HEK293 (cell line): ENCODE measurements at regions not wholly inside any gene's neighbourhood (a gene's known extent, or its start where the extent isn't known, plus 50 kb on each side); places are given as distances from the start of the nearest gene placed in this dataset.

ENCODE experiments used
- CTCF ChIA-PET: fragments of 350-600 bp; formaldehyde crosslinking; extraction: SDS; loops from one replicate; lab custom pipeline; 2021; ENCODE audit warnings: antibody characterized with exemption; lab: Yijun Ruan, JAX
- POLR2A ChIA-PET: fragments of 300-600 bp; formaldehyde crosslinking; extraction: SDS; loops from one replicate; lab custom pipeline; 2020; ENCODE audit warnings: antibody characterized with exemption, inconsistent platforms; lab: Yijun Ruan, JAX
- H3K27ac ChIP-seq: fragments of 200-500 bp; sonication (Bioruptor generic); 2 replicates; pipeline ENCODE4 v1.5.1; 2014; ENCODE audit warnings: low read depth, low read length, control low read depth, inconsistent platforms; ENCODE audit errors: extremely low read depth
- H3K36me3 ChIP-seq, 2 experiments: fragments of 200-500 bp in 1 of 2; sonication (Bioruptor generic) in 1 of 2; 1 replicate in 1 of 2; 2 replicates in 1 of 2; pipeline ENCODE4 v1.5.1; 2014 to 2017; ENCODE audit warnings: inconsistent platforms in 2 of 2, low read length in 2 of 2; ENCODE audit not compliant: control insufficient read depth in 2 of 2, insufficient read depth in 1 of 2
- H3K4me1 ChIP-seq: fragments of 200-500 bp; sonication (Bioruptor generic); 2 replicates; pipeline ENCODE4 v1.5.1; 2014; ENCODE audit warnings: mild to moderate bottlenecking, low read length, inconsistent platforms; ENCODE audit not compliant: control insufficient read depth, insufficient read depth
- H3K4me3 ChIP-seq: 2 replicates; pipeline ENCODE4 v1.5.1; 2011; ENCODE audit warnings: low read depth, mild to moderate bottlenecking, control low read depth, low read length, moderate library complexity
- H3K9me3 ChIP-seq: fragments of 200-500 bp; sonication (Bioruptor generic); 2 replicates; pipeline ENCODE4 v1.5.1; 2014; ENCODE audit warnings: low read depth, low read length, inconsistent platforms; ENCODE audit not compliant: control insufficient read depth, insufficient read depth
- AEBP2 ChIP-seq: fragments of 450-650 bp; formaldehyde crosslinking; IDR thresholded peaks from 2 replicates; pipeline ENCODE4 v1.5.1; 2016; ENCODE audit warnings: missing biosample characterization, missing genetic modification characterization, borderline replicate concordance
- BCL11A ChIP-seq: fragments of 450-650 bp; formaldehyde crosslinking; IDR thresholded peaks from 2 replicates; pipeline ENCODE4 v1.5.1; 2016; ENCODE audit warnings: low read depth, missing biosample characterization, missing genetic modification characterization
- BCL6B ChIP-seq: fragments of 450-650 bp; formaldehyde crosslinking; IDR thresholded peaks from 2 replicates; pipeline ENCODE4 v1.5.1; 2017; ENCODE audit warnings: missing biosample characterization, missing genetic modification characterization
- PBX3 ChIP-seq: sonication (generic); formaldehyde crosslinking; IDR thresholded peaks from 2 replicates; pipeline ENCODE4 v1.8.1; 2022; ENCODE audit warnings: mild to moderate bottlenecking, moderate library complexity, missing genetic modification reagents
- REPIN1 ChIP-seq: fragments of 450-650 bp; formaldehyde crosslinking; IDR thresholded peaks from 2 replicates; pipeline ENCODE4 v1.5.1; 2017; ENCODE audit warnings: missing biosample characterization, missing genetic modification characterization, low read depth
- ZBTB11 ChIP-seq: fragments of 450-650 bp; formaldehyde crosslinking; conservative IDR thresholded peaks from 2 replicates; pipeline ENCODE4 v1.5.1; 2016; ENCODE audit warnings: low read depth, missing biosample characterization, missing genetic modification characterization
- ZBTB49 ChIP-seq: fragments of 450-650 bp; formaldehyde crosslinking; IDR thresholded peaks from 2 replicates; pipeline ENCODE4 v1.5.1; 2016; ENCODE audit warnings: missing biosample characterization, missing genetic modification characterization, low read depth
- ZFHX2 ChIP-seq: fragments of 450-650 bp; formaldehyde crosslinking; conservative IDR thresholded peaks from 2 replicates; pipeline ENCODE4 v1.5.1; 2016; ENCODE audit warnings: missing biosample characterization, missing genetic modification characterization
- ZFP37 ChIP-seq: fragments of 450-650 bp; formaldehyde crosslinking; IDR thresholded peaks from 2 replicates; pipeline ENCODE4 v1.5.1; 2016; ENCODE audit warnings: missing biosample characterization, missing genetic modification characterization
- ZFP69B ChIP-seq: fragments of 450-650 bp; formaldehyde crosslinking; IDR thresholded peaks from 2 replicates; pipeline ENCODE4 v1.5.1; 2016; ENCODE audit warnings: missing biosample characterization, missing genetic modification characterization
- ZNF302 ChIP-seq: fragments of 450-650 bp; formaldehyde crosslinking; IDR thresholded peaks from 2 replicates; pipeline ENCODE4 v1.5.1; 2016; ENCODE audit warnings: missing biosample characterization, missing genetic modification characterization, low read depth
- ZNF311 ChIP-seq: fragments of 450-650 bp; formaldehyde crosslinking; IDR thresholded peaks from 2 replicates; pipeline ENCODE4 v1.5.1; 2017; ENCODE audit warnings: missing biosample characterization, missing genetic modification characterization, borderline replicate concordance
- ZNF561 ChIP-seq: fragments of 450-650 bp; IDR thresholded peaks from 2 replicates; pipeline ENCODE4 v1.5.1; 2018; ENCODE audit warnings: missing biosample characterization, missing genetic modification characterization, borderline replicate concordance
- ZNF580 ChIP-seq: fragments of 450-650 bp; formaldehyde crosslinking; IDR thresholded peaks from 2 replicates; pipeline ENCODE4 v1.5.1; 2016; ENCODE audit warnings: missing biosample characterization, missing genetic modification characterization
- ZNF621 ChIP-seq: fragments of 450-650 bp; formaldehyde crosslinking; IDR thresholded peaks from 2 replicates; pipeline ENCODE4 v1.5.1; 2017; ENCODE audit warnings: missing biosample characterization, missing genetic modification characterization
- ZNF692 ChIP-seq: fragments of 450-650 bp; formaldehyde crosslinking; IDR thresholded peaks from 2 replicates; pipeline ENCODE4 v1.5.1; 2016; ENCODE audit warnings: missing biosample characterization, missing genetic modification characterization
- ZSCAN23 ChIP-seq: fragments of 450-650 bp; formaldehyde crosslinking; IDR thresholded peaks from 2 replicates; pipeline ENCODE4 v1.5.1; 2016; ENCODE audit warnings: missing biosample characterization, missing genetic modification characterization

GRCh38 chr1:47571161-47571560 is 133.3 kb downstream of the FOXD2 start:
- Histone ChIP-seq H3K4me3 (no peak overlapping the region), H3K9me3 (no peaks in the 10 kb centered on the region), H3K4me1 (no peaks in the 10 kb centered on the region), H3K36me3 (no peaks in the 10 kb centered on the region), H3K27ac (no peak overlapping the region)
- ChIA-PET CTCF (interaction anchor here (1.3 to 1.6 kb wide), 2 partner anchors 10 to 13 kb away, joined by 3 to 6 read pairs; no protein-coding TSS in a partner anchor), POLR2A (no interaction called here)
- no peak for TF ChIP-seq ZSCAN23 (tag by site-specific recombination)
- no peak for TF ChIP-seq BCL11A (tag by site-specific recombination)
- TF ChIP-seq PBX3: no peak
- no peak for TF ChIP-seq AEBP2 (tag by site-specific recombination)
- no peak for TF ChIP-seq ZBTB11 (tag by site-specific recombination)
- TF ChIP-seq ZFP69B (tag by site-specific recombination): no peak
- TF ChIP-seq REPIN1 (tag by site-specific recombination): no peak
- no peak for TF ChIP-seq ZNF580
- TF ChIP-seq ZNF692 (tag by site-specific recombination): no peak
- TF ChIP-seq ZNF311 (tag by site-specific recombination): no peak
- no peak for TF ChIP-seq ZBTB49 (tag by site-specific recombination)
- no peak for TF ChIP-seq ZNF302 (tag by site-specific recombination)
- no peak for TF ChIP-seq BCL6B (tag by site-specific recombination)
- TF ChIP-seq ZFHX2: no peak
- no peak for TF ChIP-seq ZNF561
- no peak for TF ChIP-seq ZNF621 (tag by site-specific recombination)
- TF ChIP-seq ZFP37 (tag by site-specific recombination): no peak
